NCI-H2107 treated with DMSO at 0.1 percent for 48 hours (cell line): ENCODE measurements at regions not wholly inside any gene's neighbourhood (a gene's known extent, or its start where the extent isn't known, plus 50 kb on each side); places are given as distances from the start of the nearest gene placed in this dataset.
A peak's percentile ranks its signal among the peaks of the same experiment; 100 is the strongest.

Source experiments
- DNase-seq: peaks from one replicate; lab custom pipeline; 2025; ENCODE audit not compliant: unreplicated experiment; lab: John Stamatoyannopoulos, UW

DNA sequence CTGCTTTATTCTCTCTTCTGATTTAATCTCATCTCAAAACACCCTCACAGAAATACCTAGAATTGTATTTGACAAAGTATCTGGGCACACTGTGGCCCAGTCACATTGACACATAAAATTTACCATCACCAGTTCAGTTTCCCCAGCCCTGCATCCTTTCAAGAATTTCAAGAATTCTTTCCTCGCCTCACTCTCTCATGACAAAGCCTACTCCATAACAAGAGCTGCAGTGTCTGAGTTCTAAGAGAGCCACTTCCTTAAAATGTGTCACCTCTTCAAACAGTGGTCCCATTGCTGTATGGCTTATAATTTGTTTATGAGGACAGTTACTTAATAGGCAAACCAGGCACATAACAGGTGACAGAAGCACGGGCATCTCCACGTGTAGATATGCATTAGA lies 90.9 kb upstream of the STK39 start:
- no peak for DNase-seq

- DNase-seq = no peak
Observed at GRCh38 chr2:168338803-168339437, 91.5 kb upstream of the STK39 start.

- no peak for DNase-seq
Observed at GRCh38 chr2:168340931-168341330, 93.5 kb upstream of the STK39 start.

- no peak for DNase-seq
Observed at GRCh38 chr2:168343586-168343985, 96.2 kb upstream of the STK39 start.

- no peak for DNase-seq
Observed at GRCh38 chr2:168344706-168345105, 97.3 kb upstream of the STK39 start.

DNA sequence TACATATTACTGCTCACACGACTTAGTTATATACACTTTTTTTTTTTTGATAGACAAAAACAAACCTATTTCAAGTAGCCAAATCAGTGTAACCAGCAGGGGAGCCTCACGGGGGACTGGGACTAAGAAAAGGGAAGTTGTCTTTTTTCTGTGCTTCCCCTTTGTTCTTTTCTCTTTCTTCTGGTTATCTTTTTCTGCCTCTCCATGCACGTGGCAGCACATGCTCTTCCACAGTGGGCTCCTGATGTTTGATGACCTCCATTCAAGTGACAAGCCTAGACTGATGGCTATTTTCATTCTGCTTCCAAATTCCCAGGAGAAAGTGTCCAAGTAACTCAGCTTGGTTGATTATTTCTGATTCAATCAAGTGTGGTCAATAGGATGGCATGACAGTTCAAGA lies 98.2 kb upstream of the STK39 start:
- no peak for DNase-seq

- peak; percentile 80 for DNase-seq
Observed at GRCh38 chr2:168346725-168347477, 99.5 kb upstream of the STK39 start.

DNA sequence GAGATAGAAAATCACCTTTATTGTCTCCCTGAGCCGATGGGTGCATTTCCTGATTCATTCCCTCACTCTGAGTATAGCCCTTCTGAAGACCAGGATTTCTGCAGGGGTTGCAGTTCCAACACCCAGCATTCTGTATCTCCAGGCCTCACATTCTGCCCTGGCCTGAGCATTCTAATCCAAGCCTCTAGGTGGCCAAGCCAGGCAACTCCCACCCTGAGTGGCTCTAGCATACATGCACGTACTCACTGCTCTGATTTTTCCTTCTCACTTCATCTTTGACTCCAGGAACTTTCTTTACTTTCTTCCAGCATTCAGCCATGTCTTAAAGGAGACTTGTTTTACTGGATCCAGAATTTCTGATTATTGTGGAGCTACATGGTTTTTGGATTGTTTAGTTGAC lies 100.7 kb upstream of the STK39 start:
- peak; percentile 28 for DNase-seq

GRCh38 chr2:168350380-168350779 lies 103.0 kb upstream of the STK39 start:
- peak; percentile 91 for DNase-seq

- no peak for DNase-seq
Observed at GRCh38 chr2:168353251-168353650, 102.8 kb upstream of the CERS6 start.

GRCh38 chr2:168354499-168354898 lies 101.6 kb upstream of the CERS6 start:
- DNase-seq = peak; percentile 59

GRCh38 chr2:168355121-168355520 lies 101.0 kb upstream of the CERS6 start:
- DNase-seq = peak; percentile 67

GRCh38 chr2:168355779-168356476 lies 100.1 kb upstream of the CERS6 start:
- no peak for DNase-seq

GRCh38 chr2:168356477-168356835 lies 99.6 kb upstream of the CERS6 start:
- no peak for DNase-seq

DNA sequence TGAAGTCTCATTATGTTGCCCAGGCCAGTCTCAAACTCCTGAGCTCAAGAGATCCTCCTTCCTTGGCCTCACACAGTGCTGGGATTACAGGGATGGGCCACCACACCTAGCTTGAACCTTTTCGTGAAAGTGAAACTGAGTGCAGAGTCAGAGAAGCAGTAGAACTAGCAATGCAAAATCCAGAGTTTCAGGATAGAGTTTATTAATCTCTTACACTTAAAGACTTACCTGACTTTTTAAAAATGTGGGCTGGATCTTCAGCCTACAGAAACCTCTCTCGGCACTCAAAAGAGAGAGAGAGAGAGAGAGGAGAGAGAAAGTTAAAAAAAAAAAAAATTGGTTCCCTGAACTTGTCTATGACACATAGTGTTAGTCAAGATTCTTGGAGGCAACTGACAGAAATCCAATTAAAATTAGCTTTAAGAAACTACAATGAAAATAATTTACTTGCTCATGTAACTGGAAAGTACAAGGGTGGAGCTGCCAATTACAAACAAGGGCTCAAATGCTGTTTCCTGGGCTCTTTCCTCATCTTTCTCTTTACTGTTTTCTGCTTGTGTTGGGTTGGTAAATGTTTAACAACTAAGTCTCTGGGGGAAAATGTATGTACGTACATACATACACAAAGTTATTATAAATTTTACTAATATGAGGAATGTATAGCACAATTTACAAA lies 98.1 kb upstream of the CERS6 start:
- DNase-seq = no peak

- DNase-seq = no peak
Observed at GRCh38 chr2:168359082-168359481, 97.0 kb upstream of the CERS6 start.

- no peak for DNase-seq
Observed at GRCh38 chr2:168363347-168364092, 92.6 kb upstream of the CERS6 start.

- DNase-seq = no peak
Observed at GRCh38 chr2:168365094-168365621, 90.9 kb upstream of the CERS6 start.

DNA sequence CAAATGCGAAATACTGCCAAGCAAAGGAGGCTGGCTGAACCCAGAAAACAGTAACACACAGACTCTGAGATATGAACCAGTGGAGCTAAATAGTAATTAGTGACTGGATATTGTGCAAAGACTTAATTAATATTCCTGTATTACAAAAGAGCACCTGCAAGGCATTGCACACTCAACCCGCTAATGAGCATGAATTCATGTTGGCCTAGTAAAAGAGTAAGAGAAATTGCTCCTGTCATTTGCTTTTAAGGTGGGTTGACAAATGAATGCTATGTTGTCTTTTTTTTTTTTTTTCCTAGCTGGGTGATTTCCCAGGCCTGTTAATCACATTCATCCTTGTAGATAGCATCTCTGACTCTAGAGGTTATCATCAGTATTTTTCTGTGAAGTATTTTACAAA lies 87.0 kb upstream of the CERS6 start:
- peak; percentile 37 for DNase-seq

- DNase-seq = no peak
Observed at GRCh38 chr2:168371273-168372019, 84.6 kb upstream of the CERS6 start.
